ENCODE measurements at regions not wholly inside any gene's neighbourhood (a gene's known extent, or its start where the extent isn't known, plus 50 kb on each side); places are given as distances from the start of the nearest gene placed in this dataset.

- Histone ChIP-seq H3K27ac (ENCODE audit: low read length) (no peak overlapping the region), H3K36me3 (ENCODE audit: insufficient read depth, low read length) (no peaks in the 10 kb centered on the region), H3K4me3 (ENCODE audit: low read depth in 1 of 2, low read length in 2 of 2) (no peak overlapping the region), H3K4me1 (ENCODE audit: insufficient read depth, low read length) (no peaks in the 10 kb centered on the region), H3K9me3 (ENCODE audit: insufficient read depth, low read length, severe bottlenecking) (no peaks in the 10 kb centered on the region), H3K27me3 (ENCODE audit: insufficient read depth, low read length, poor library complexity) (no peaks in the 10 kb centered on the region), H3K79me2 (ENCODE audit: insufficient read depth, low read length) (no peaks in the 10 kb centered on the region), H4K20me1 (ENCODE audit: insufficient read depth, low read length) (no peaks in the 10 kb centered on the region), H3K9ac (ENCODE audit: low read depth, low read length) (no peak overlapping the region), H2AFZ (ENCODE audit: low read depth, low read length) (no peak overlapping the region), H3K4me2 (ENCODE audit: insufficient read depth, low read length) (no peak overlapping the region)
- TF ChIP-seq EZH2 (IDR thresholded peaks at IDR 0.05; ENCODE audit: borderline replicate concordance, low read depth, low read length, severe bottlenecking) (no peak), CTCF (IDR thresholded peaks at IDR 0.05; ENCODE audit: borderline replicate concordance, extremely low read depth, low read length, poor library complexity, severe bottlenecking) (no peak)
- ATAC-seq (ENCODE audit: insufficient read depth, low read depth), result peak; percentile 47; the same call in 1 of the 3 replicates
- DNase-seq, result no peak
Observed at GRCh38 chr12:66901138-66901932, 222.5 kb upstream of the GRIP1 start.

- TF ChIP-seq CTCF (IDR thresholded peaks at IDR 0.05; ENCODE audit: borderline replicate concordance, extremely low read depth, low read length, poor library complexity, severe bottlenecking), result no peak
- TF ChIP-seq EZH2 (IDR thresholded peaks at IDR 0.05; ENCODE audit: borderline replicate concordance, low read depth, low read length, severe bottlenecking), result no peak
- H3K9ac ChIP-seq (ENCODE audit: low read depth, low read length), result no peak overlapping the region
- ATAC-seq (ENCODE audit: insufficient read depth, low read depth) (no peak), DNase-seq (no peak)
- H3K4me2 ChIP-seq (ENCODE audit: insufficient read depth, low read length), result no peak overlapping the region
- no peak overlapping the region for H2AFZ ChIP-seq (ENCODE audit: low read depth, low read length)
- H3K79me2 ChIP-seq (ENCODE audit: insufficient read depth, low read length), result no peaks in the 10 kb centered on the region
- no peaks in the 10 kb centered on the region for H3K4me1 ChIP-seq (ENCODE audit: insufficient read depth, low read length)
- H3K4me3 ChIP-seq (ENCODE audit: low read depth in 1 of 2, low read length in 2 of 2), result no peak overlapping the region
- no peaks in the 10 kb centered on the region for H3K27me3 ChIP-seq (ENCODE audit: insufficient read depth, low read length, poor library complexity)
- no peaks in the 10 kb centered on the region for H3K36me3 ChIP-seq (ENCODE audit: insufficient read depth, low read length)
- no peak overlapping the region for H3K27ac ChIP-seq (ENCODE audit: low read length)
- no peaks in the 10 kb centered on the region for H3K9me3 ChIP-seq (ENCODE audit: insufficient read depth, low read length, severe bottlenecking)
- no peaks in the 10 kb centered on the region for H4K20me1 ChIP-seq (ENCODE audit: insufficient read depth, low read length)
Observed at GRCh38 chr12:66902020-66902419, 223.1 kb upstream of the GRIP1 start.

- no peak for ATAC-seq (ENCODE audit: insufficient read depth, low read depth)
- Histone ChIP-seq H3K4me2 (ENCODE audit: insufficient read depth, low read length) (no peak overlapping the region), H3K4me1 (ENCODE audit: insufficient read depth, low read length) (no peaks in the 10 kb centered on the region), H3K4me3 (ENCODE audit: low read depth in 1 of 2, low read length in 2 of 2) (no peak overlapping the region), H3K79me2 (ENCODE audit: insufficient read depth, low read length) (no peaks in the 10 kb centered on the region), H3K27ac (ENCODE audit: low read length) (no peak overlapping the region), H3K27me3 (ENCODE audit: insufficient read depth, low read length, poor library complexity) (no peaks in the 10 kb centered on the region), H3K36me3 (ENCODE audit: insufficient read depth, low read length) (no peaks in the 10 kb centered on the region), H4K20me1 (ENCODE audit: insufficient read depth, low read length) (no peaks in the 10 kb centered on the region), H3K9me3 (ENCODE audit: insufficient read depth, low read length, severe bottlenecking) (no peaks in the 10 kb centered on the region), H3K9ac (ENCODE audit: low read depth, low read length) (no peak overlapping the region), H2AFZ (ENCODE audit: low read depth, low read length) (no peak overlapping the region)
- TF ChIP-seq EZH2 (IDR thresholded peaks at IDR 0.05; ENCODE audit: borderline replicate concordance, low read depth, low read length, severe bottlenecking) (no peak), CTCF (IDR thresholded peaks at IDR 0.05; ENCODE audit: borderline replicate concordance, extremely low read depth, low read length, poor library complexity, severe bottlenecking) (peak; percentile 36)
- no peak for DNase-seq
Observed at GRCh38 chr12:66903782-66904396, 225.0 kb upstream of the GRIP1 start.
